Peyer's patch (tissue), 4 donors: ENCODE measurements at regions not wholly inside any gene's neighbourhood (a gene's known extent, or its start where the extent isn't known, plus 50 kb on each side); places are given as distances from the start of the nearest gene placed in this dataset.
"Not testable (repeated sequence)": the region's sequence is repeated elsewhere in the genome, so short reads cannot be mapped to it uniquely, and the experiment has no call there.

Source experiments
- DNase-seq, 3 donors: peaks; one replicate each; pipeline ENCODE4 v3.0.0-alpha.2; 2017 to 2019
- H3K27ac ChIP-seq, 4 donors: fragments of 200-600 bp; sonication (generic); one replicate each; pipeline ENCODE4 v1.5.1; 2016 to 2019
- H3K27me3 ChIP-seq, 2 donors: fragments of 200-600 bp; sonication (generic); one replicate each; pipeline ENCODE4 v1.5.1; 2019
- H3K36me3 ChIP-seq, 3 donors: fragments of 200-600 bp; sonication (generic); one replicate each; pipeline ENCODE4 v1.5.1; 2016 to 2019
- H3K4me1 ChIP-seq, 4 donors: fragments of 200-600 bp; sonication (generic); one replicate each; pipeline ENCODE4 v1.5.1; 2016 to 2019
- H3K4me3 ChIP-seq, 4 donors: fragments of 200-600 bp; sonication (generic); 1 replicate in 3 of 4; 2 replicates in 1 of 4; pipeline ENCODE4 v1.5.1; 2016 to 2019; ENCODE audit warnings: mild to moderate bottlenecking in 1 of 4
- H3K9me3 ChIP-seq, 4 donors: fragments of 200-600 bp; sonication (generic); one replicate each; pipeline ENCODE4 v1.5.1; 2016 to 2019; ENCODE audit warnings: mild to moderate bottlenecking in 1 of 4
- CTCF ChIP-seq, 6 experiments: fragments of 450-650 bp in 4 of 6; fragments of 200-600 bp in 2 of 6; sonication (generic) in 1 of 6; IDR thresholded peaks; one replicate each; pipeline ENCODE4 v1.5.1; 2017 to 2019; ENCODE audit warnings: antibody characterized with exemption in 6 of 6, mild to moderate bottlenecking in 3 of 6, moderate library complexity in 1 of 6
- POLR2A ChIP-seq, 2 donors: fragments of 450-650 bp; IDR thresholded peaks; one replicate each; pipeline ENCODE4 v1.5.1; 2017; ENCODE audit warnings: antibody characterized with exemption in 2 of 2, mild to moderate bottlenecking in 2 of 2, moderate library complexity in 2 of 2

- Histone ChIP-seq H3K27ac (no peak overlapping the region), H3K9me3 (no peaks in the 10 kb centered on the region), H3K4me3 (no peak overlapping the region), H3K27me3 (no peaks in the 10 kb centered on the region), H3K4me1 (no peaks in the 10 kb centered on the region), H3K36me3 (no peaks in the 10 kb centered on the region)
- no peak for TF ChIP-seq CTCF (IDR thresholded peaks at IDR 0.05)
- TF ChIP-seq POLR2A (IDR thresholded peaks at IDR 0.05) = no peak
- DNase-seq = no peak
These were observed 82.4 kb upstream of the PRR23C start for GRCh38 chr3:139127101-139127500.

- not testable (repeated sequence) for H3K27me3 ChIP-seq, H3K9me3 ChIP-seq, H3K36me3 ChIP-seq, H3K27ac ChIP-seq, H3K4me1 ChIP-seq, H3K4me3 ChIP-seq, DNase-seq
These were observed 82.9 kb upstream of the PRR23C start for GRCh38 chr3:139127629-139128028.

- Histone ChIP-seq H3K36me3 (no peaks in the 10 kb centered on the region), H3K4me3 (no peak overlapping the region), H3K4me1 (no peaks in the 10 kb centered on the region), H3K27ac (no peak overlapping the region), H3K27me3 (no peaks in the 10 kb centered on the region), H3K9me3 (no peaks in the 10 kb centered on the region)
- DNase-seq = no peak
- TF ChIP-seq POLR2A (IDR thresholded peaks at IDR 0.05) = no peak
- no peak for TF ChIP-seq CTCF (IDR thresholded peaks at IDR 0.05)
These were observed 84.1 kb upstream of the PRR23C start for GRCh38 chr3:139128803-139129202.

- Histone ChIP-seq H3K9me3 (no peaks in the 10 kb centered on the region), H3K36me3 (no peaks in the 10 kb centered on the region), H3K4me3 (no peak overlapping the region), H3K4me1 (no peaks in the 10 kb centered on the region), H3K27me3 (no peaks in the 10 kb centered on the region), H3K27ac (no peak overlapping the region)
- DNase-seq = no peak
- no peak for TF ChIP-seq CTCF (IDR thresholded peaks at IDR 0.05)
- no peak for TF ChIP-seq POLR2A (IDR thresholded peaks at IDR 0.05)
These were observed 85.2 kb upstream of the PRR23C start for GRCh38 chr3:139129892-139130291.

GRCh38 chr3:139130390-139131140, 85.9 kb upstream of the PRR23C start:
- Histone ChIP-seq H3K27ac (no peak overlapping the region), H3K4me1 (no peaks in the 10 kb centered on the region), H3K4me3 (no peak overlapping the region), H3K36me3 (no peaks in the 10 kb centered on the region), H3K27me3 (no peaks in the 10 kb centered on the region), H3K9me3 (no peaks in the 10 kb centered on the region)
- no peak for TF ChIP-seq CTCF (IDR thresholded peaks at IDR 0.05)
- no peak for TF ChIP-seq POLR2A (IDR thresholded peaks at IDR 0.05)
- no peak for DNase-seq

GRCh38 chr3:139131951-139132350, 87.3 kb upstream of the PRR23C start:
- no peak overlapping the region for H3K4me3 ChIP-seq
- DNase-seq = no peak
- H3K4me1 ChIP-seq = no peaks in the 10 kb centered on the region
- no peak overlapping the region for H3K27ac ChIP-seq
- H3K9me3 ChIP-seq = no peaks in the 10 kb centered on the region
- TF ChIP-seq POLR2A (IDR thresholded peaks at IDR 0.05) (no peak), CTCF (IDR thresholded peaks at IDR 0.05) (no peak)
- no peaks in the 10 kb centered on the region for H3K36me3 ChIP-seq
- H3K27me3 ChIP-seq = no peaks in the 10 kb centered on the region
